ENCODE measurements at regions not wholly inside any gene's neighbourhood (a gene's known extent, or its start where the extent isn't known, plus 50 kb on each side); places are given as distances from the start of the nearest gene placed in this dataset.

DNA sequence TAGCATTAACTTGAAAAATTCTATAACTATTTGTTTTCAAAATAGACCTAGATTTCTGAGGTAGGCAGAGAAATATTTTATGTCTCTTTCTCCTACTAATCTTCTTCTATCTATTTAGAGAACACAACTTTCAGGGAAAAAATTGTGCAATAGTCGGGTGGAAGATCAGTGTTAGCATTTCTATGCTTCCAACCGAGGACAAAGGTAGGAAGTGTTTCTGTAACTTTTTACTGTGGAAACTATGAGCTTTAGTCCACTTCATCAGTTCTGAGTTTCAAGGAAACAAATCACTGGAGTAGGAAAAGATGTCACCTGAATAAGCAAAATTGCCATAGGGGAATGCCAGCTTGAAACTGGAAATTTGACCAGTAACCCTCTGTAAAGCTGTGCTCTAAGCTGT lies 207.7 kb upstream of the CTAGE1 start:
- no peak for DNase-seq (ENCODE audit: low read depth)

- no peak for DNase-seq (ENCODE audit: low read depth)
Measured at GRCh38 chr18:22626771-22627170, 209.1 kb upstream of the CTAGE1 start.

GRCh38 chr18:22627506-22627905 lies 209.8 kb upstream of the CTAGE1 start:
- no peak for DNase-seq (ENCODE audit: low read depth)

- DNase-seq (ENCODE audit: low read depth) = no peak
Measured at GRCh38 chr18:22628795-22629510, 211.2 kb upstream of the CTAGE1 start.

DNA sequence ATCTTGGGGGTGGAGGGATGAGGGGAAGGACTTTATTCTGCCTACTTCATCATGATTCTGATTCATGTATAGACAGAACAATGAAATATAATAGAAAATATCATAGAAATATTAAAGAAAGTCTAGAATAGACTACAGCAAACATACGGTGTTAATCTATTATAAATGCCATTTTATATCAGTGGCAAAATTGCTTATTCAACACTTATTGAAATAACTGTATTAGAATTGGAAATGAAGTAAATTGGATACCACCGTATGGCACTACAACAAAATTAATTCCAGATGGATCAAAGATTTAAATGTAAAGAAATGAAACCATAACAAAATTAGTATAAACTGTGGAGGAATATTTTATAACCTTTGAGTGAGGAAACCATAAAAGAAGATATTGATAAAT lies 213.3 kb upstream of the CTAGE1 start:
- no peak for DNase-seq (ENCODE audit: low read depth)

DNA sequence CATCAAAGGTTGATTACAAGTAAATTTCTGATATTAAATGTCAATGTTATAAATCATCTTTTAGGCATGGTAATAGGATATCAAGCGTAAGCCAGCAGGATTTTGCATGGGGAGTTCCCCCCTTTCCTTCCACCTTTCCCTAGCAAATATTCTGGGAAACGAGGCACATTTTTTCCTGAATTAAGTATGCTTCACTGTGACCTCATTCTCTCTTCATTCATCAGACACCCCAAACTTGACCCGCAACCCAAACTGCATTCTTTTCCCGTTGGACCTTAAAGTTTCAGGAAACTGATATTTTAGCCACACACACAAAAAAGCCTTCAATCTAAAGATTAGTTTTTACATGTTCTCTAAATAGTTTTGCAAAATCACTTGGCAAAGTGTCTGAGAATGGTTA lies 214.5 kb upstream of the CTAGE1 start:
- no peak for DNase-seq (ENCODE audit: low read depth)

DNA sequence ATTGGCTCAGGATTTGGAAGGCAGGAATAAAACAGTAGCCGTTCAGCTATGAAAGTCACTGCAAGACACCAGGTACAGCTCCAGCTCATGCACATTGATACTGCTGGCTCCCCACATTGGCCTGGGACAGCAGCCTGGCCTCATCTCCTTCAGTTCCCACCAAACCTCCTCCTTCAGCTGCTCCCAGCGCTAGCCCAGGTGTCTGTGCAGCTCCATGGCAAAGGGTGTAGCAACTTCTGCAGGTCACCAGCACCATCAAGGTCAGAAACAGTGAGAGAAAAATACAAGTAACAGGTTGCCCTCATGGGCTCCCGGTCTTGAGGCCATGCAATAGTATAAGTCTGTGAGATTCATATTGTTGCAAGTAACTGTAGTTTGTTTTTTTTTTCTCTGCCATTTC lies 216.7 kb upstream of the CTAGE1 start:
- no peak for DNase-seq (ENCODE audit: low read depth)

DNA sequence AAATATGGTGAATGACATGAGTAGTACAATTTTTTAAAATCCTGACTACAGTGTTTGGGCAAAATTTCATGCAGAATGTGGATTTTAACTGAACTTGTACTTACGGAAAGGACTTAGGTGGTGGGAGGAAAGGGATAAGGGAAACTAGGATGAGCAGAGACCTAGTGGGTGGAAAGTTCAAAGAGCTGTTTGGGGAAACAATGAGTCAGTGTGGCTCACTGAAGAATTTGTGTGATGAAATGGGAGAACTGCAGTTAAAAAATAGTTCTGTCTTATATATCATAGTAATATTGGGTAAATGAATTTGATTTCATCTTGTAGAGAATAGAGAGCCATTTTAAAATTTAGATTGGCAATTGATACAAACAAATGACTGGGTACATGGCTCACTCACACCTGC lies 220.1 kb upstream of the CTAGE1 start:
- DNase-seq (ENCODE audit: low read depth) = peak; percentile 85

DNA sequence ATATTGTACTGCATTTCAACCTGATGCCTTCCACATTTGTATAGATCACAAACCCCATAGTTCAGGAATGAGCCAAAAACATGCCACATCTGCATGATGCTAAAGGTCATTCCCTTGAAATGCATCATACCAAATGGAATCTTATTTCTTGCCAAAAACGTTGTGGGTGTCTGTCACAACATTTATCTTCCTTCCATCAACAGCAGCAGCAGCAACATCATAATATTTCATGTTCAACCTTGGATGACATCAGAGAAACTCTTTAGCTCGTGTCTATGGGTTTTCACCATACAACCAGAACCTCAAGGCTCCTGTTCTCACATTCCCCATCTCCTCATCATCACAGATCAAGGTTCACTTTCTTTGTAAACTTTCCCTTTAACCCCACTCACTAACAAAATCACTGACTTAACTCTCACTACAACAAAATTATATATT lies 221.3 kb upstream of the CTAGE1 start:
- DNase-seq (ENCODE audit: low read depth) = peak; percentile 85

DNA sequence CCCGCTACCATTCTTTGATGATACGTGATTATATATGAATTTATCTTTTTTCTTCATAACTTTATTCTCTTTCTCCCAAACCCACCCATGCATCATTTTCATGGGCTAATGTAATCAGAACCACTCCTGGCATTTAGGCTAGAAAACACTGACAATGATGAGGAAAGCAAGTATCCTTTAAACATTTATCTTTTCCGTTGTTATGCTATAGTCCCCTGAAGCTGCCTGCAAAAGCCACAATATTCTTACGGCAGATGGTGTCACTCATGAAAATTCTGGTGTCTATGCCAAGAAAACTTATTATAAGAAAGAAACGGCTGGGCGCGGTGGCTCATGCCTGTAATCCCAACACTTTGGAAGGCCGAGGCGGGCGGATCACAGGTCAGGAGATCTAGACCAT lies 221.8 kb upstream of the CTAGE1 start:
- DNase-seq (ENCODE audit: low read depth) = no peak

DNA sequence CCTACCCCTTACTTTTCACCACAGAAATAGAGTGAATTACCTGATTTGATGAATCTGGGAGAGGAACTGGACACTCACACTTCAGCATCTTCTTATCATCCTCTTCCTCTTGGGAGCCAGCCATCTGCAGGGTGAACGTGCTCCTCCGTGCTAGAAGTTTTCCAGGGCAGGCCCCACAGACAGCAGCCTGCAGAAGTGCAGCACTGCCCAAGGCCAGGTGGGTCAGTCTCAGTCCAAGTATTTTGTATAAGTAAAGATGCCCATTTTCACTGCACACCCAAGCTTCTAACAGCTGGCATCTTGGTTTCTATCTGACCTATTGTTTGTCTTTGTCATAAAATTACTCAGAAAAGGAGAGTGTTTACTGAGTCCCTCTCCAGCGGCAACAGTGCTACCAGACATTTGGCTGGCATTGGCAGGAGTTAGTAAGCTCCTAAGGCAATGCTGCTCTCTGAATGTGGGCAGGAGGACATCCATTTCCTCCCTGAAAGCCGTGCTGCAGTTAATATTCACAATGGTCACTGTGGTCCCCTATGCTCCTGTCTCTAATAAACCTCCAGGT lies 222.6 kb upstream of the CTAGE1 start:
- peak; percentile 68 for DNase-seq (ENCODE audit: low read depth)

DNA sequence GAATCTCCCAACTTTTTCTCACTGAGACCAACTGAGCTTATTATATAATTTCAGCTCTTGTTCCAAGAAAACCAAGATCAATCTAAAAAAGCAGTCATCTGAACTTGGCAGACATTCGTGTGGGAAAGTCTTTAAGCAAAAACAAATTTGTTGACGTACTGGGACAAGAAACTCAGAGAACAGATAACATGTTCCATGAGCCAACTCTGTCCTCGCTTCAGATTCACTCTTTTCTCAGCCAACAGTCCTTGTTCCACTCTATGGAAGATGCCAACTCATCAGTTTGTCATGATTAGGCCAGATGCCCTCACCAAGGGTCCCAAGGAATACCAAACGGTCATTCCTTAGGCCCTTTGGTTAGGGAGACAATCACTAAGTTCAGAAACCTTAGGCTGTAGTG lies 224.2 kb upstream of the CTAGE1 start:
- DNase-seq (ENCODE audit: low read depth) = no peak

DNA sequence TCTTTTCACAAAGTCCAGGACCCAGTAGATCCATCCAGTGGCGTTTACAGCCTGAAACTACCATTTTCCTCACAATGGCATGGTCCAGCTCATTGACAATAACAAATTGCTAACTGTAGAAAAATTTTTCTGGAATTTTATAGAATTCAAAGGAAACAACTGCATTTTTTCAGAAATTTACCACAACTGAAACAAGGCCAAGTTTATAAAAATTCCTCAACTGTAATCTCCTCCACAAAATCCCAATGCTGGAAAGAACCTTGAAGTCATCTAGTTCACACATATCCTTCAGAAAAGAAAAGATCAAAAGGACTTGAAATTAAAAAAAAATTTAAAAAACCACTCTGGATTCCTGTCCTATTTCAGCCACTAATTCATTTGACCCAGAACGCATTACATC lies 226.0 kb upstream of the CTAGE1 start:
- peak; percentile 51 for DNase-seq (ENCODE audit: low read depth)

GRCh38 chr18:22650247-22650646 lies 232.5 kb upstream of the CTAGE1 start:
- DNase-seq (ENCODE audit: low read depth) = no peak

DNA sequence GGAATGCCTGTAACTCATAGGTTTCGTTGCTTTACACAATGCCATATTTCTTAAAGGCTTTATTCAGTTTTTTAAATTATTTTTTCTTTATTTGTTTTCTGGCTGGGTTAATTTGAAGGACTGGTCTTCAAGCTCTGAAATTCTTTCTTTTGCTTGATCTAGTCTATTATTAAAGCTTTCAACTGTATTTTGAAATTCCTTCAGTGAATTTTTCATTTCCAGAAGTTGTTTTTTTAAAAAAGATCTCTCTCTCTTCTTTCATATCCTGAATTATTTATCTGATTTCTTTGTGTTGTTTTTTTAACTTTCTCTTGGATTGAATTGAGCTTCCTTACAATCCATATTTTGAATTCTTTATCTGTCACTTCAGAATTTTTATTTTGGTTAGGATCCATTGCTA lies 239.9 kb upstream of the CTAGE1 start:
- no peak for DNase-seq (ENCODE audit: low read depth)

GRCh38 chr18:22658318-22658717 lies 240.6 kb upstream of the CTAGE1 start:
- DNase-seq (ENCODE audit: low read depth) = no peak

DNA sequence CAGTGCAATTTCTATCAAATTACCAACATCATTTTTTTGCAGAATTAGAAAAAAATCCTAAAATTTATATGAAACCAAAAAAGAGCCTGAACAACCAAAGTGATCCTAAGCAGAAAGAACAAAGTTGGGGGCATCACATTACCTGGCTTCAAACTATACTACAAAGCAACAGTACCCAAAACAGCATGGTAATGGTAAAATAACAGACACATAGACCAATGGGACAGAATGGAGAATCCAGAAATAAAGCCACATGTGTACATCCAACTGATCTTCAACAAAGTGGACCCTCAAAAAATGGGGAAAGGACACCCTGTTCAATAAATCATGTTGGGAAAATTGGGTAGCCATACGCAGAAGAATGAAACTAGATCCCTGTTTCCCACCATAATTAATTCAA lies 245.7 kb upstream of the CTAGE1 start:
- no peak for DNase-seq (ENCODE audit: low read depth)

DNA sequence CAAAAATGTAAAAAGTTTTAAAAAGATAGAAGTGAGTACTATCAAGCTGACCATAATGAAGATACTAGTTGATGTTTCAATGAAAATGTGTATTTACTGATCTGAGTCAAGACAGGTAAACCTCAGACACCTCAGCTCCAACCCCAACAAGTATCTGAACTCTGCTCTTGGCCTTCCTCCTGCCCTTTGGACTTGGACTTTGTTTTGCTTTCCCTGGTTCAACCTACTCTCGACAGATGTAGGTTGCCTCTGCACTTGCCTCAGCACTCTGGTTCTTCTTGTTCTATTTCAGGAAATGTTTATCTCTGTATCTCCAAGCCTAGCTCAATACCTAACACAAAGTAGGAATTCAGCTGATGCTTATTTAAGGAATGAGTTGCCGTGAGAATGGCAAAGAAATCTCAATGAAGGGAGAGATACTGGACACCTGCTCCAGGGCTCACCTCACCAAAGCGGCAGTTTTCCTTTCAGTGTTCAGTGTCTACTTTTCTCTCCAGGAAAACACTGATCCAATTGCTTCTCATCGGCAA lies 248.8 kb upstream of the CTAGE1 start:
- DNase-seq (ENCODE audit: low read depth) = no peak

DNA sequence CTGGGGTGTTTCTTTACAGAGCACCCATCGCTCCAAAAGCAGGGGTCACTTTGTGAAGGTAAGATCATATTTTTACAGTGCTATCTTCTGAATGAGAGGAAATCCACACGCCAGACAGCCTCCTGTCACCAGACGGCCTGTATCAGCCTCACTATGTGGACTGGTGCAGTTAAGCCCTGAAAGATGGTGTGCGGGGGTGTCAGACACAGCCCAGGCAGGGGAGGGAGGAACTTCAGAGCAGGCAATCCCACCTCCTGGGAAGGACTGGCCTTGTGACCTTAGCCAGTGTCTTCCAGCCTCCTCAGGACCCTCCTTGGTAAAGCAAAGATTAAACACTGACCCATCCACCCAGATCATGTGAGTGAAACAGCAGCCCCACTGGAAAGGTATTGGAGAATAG lies 249.4 kb upstream of the CTAGE1 start:
- no peak for DNase-seq (ENCODE audit: low read depth)

GRCh38 chr18:22667616-22668422 lies 250.1 kb upstream of the CTAGE1 start:
- DNase-seq (ENCODE audit: low read depth) = peak; percentile 97

DNA sequence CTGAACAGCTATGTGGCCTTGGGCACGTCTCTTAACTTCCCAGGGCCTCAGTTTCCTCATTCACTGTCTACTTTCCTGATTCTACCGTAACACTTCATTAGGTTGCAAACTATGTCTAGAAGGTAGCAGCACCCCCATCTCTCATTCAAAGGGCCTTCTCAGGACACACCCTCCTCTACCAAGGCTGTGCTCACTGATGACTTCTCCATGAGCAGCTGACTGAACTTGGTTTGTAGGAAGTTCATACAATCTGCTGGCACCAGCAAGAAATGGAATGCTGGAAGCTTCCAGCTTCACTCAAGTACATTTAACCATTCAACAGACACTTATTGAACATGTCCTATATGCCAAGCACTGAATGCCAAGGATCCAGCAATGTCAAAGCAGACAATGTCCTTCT lies 250.8 kb upstream of the CTAGE1 start:
- DNase-seq (ENCODE audit: low read depth) = peak; percentile 43

GRCh38 chr18:22670914-22671313 lies 253.2 kb upstream of the CTAGE1 start:
- no peak for DNase-seq (ENCODE audit: low read depth)

Measured in M059J (cell line).